ENCODE measurements at regions not wholly inside any gene's neighbourhood (a gene's known extent, or its start where the extent isn't known, plus 50 kb on each side); places are given as distances from the start of the nearest gene placed in this dataset.

DNA sequence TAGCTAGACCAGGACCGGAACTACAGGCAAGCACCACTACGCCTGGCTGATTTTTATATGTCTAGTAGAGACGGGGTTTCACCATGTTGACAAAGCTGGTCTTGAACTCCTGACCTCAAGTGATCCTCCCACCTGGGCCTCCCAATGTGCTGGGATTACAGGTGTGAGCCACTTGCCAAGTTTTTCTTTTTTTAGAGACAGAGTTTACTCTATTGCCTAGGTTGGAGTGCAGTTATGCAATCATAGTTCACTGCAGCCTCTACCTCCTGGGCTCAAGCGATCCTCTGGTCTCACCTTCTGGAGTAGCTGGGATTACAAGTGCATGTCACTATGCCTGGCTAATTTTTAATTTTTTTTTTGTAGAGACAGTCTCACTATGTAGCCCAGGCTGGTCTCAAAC lies 201.5 kb upstream of the TBX3 start:
- H3K27me3 ChIP-seq (ENCODE audit: insufficient read depth, low read depth, low read length) = no peaks in the 10 kb centered on the region
- H3K27ac ChIP-seq (ENCODE audit: low read length) = no peak overlapping the region
- H3K9me3 ChIP-seq (ENCODE audit: low read length) = no peaks in the 10 kb centered on the region
- no peaks in the 10 kb centered on the region for H4K20me1 ChIP-seq (ENCODE audit: insufficient read depth)
- H3K4me3 ChIP-seq (ENCODE audit: low read length) = no peak overlapping the region
- H2AFZ ChIP-seq (ENCODE audit: low read depth, low read length) = no peak overlapping the region
- no peaks in the 10 kb centered on the region for H3K9me2 ChIP-seq (ENCODE audit: insufficient read depth, low read length)
- no peak for TF ChIP-seq MXI1 (conservative IDR thresholded peaks at IDR 0.05; ENCODE audit: poor library complexity, severe bottlenecking)
- TF ChIP-seq, protein P1, sequence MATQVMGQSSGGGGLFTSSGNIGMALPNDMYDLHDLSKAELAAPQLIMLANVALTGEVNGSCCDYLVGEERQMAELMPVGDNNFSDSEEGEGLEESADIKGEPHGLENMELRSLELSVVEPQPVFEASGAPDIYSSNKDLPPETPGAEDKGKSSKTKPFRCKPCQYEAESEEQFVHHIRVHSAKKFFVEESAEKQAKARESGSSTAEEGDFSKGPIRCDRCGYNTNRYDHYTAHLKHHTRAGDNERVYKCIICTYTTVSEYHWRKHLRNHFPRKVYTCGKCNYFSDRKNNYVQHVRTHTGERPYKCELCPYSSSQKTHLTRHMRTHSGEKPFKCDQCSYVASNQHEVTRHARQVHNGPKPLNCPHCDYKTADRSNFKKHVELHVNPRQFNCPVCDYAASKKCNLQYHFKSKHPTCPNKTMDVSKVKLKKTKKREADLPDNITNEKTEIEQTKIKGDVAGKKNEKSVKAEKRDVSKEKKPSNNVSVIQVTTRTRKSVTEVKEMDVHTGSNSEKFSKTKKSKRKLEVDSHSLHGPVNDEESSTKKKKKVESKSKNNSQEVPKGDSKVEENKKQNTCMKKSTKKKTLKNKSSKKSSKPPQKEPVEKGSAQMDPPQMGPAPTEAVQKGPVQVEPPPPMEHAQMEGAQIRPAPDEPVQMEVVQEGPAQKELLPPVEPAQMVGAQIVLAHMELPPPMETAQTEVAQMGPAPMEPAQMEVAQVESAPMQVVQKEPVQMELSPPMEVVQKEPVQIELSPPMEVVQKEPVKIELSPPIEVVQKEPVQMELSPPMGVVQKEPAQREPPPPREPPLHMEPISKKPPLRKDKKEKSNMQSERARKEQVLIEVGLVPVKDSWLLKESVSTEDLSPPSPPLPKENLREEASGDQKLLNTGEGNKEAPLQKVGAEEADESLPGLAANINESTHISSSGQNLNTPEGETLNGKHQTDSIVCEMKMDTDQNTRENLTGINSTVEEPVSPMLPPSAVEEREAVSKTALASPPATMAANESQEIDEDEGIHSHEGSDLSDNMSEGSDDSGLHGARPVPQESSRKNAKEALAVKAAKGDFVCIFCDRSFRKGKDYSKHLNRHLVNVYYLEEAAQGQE (IDR thresholded peaks at IDR 0.05; ENCODE audit: borderline replicate concordance) = no peak
- no peak for TF ChIP-seq TAF1 (IDR thresholded peaks at IDR 0.05; ENCODE audit: low read depth)
- no peak for TF ChIP-seq POLR2AphosphoS5 (IDR thresholded peaks at IDR 0.05)
- no peak for TF ChIP-seq SMC3 (conservative IDR thresholded peaks at IDR 0.05; ENCODE audit: poor library complexity)
- TF ChIP-seq, protein P2, sequence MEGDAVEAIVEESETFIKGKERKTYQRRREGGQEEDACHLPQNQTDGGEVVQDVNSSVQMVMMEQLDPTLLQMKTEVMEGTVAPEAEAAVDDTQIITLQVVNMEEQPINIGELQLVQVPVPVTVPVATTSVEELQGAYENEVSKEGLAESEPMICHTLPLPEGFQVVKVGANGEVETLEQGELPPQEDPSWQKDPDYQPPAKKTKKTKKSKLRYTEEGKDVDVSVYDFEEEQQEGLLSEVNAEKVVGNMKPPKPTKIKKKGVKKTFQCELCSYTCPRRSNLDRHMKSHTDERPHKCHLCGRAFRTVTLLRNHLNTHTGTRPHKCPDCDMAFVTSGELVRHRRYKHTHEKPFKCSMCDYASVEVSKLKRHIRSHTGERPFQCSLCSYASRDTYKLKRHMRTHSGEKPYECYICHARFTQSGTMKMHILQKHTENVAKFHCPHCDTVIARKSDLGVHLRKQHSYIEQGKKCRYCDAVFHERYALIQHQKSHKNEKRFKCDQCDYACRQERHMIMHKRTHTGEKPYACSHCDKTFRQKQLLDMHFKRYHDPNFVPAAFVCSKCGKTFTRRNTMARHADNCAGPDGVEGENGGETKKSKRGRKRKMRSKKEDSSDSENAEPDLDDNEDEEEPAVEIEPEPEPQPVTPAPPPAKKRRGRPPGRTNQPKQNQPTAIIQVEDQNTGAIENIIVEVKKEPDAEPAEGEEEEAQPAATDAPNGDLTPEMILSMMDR (IDR thresholded peaks at IDR 0.05; ENCODE audit: poor library complexity, severe bottlenecking) = no peak
- TF ChIP-seq EP300 (conservative IDR thresholded peaks at IDR 0.05; ENCODE audit: poor library complexity, severe bottlenecking) = no peak
- no peak for TF ChIP-seq EZH2 (IDR thresholded peaks at IDR 0.05; ENCODE audit: borderline replicate concordance, insufficient read depth, low read length, poor library complexity, severe bottlenecking)
- no peak for TF ChIP-seq RAD21 (conservative IDR thresholded peaks at IDR 0.05)
- H3F3A ChIP-seq (ENCODE audit: insufficient read depth, low read length, poor library complexity, severe bottlenecking) = no peaks in the 10 kb centered on the region
- no peaks in the 10 kb centered on the region for H3K79me2 ChIP-seq (replicated peaks; ENCODE audit: insufficient read depth, low read length)
- H3K4me2 ChIP-seq (ENCODE audit: low read length) = no peak overlapping the region
- H3K9ac ChIP-seq (ENCODE audit: low read length) = no peak overlapping the region
- H3K36me3 ChIP-seq (ENCODE audit: insufficient read depth, low read length) = no peaks in the 10 kb centered on the region

DNA sequence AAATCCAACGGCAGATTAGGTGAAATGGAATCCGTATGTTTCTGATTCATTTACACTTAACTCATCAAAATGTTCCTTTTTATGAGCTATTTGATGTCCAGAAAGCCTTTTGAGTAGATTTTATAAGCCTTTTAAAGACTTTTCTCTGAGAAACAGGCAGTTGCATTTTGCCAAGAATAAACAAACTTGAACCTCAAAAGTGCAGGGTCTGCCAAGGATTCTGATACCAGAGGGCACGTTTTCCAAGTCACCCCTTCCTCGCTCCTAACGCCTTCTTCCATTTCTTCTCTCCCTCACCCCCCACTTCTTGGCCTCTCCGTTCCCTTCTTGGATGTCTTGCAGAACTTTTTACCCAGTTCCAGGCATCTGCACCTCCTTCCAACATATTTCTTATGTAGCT lies 200.6 kb upstream of the TBX3 start:
- no peaks in the 10 kb centered on the region for H3K9me2 ChIP-seq (ENCODE audit: insufficient read depth, low read length)
- H3K79me2 ChIP-seq (replicated peaks; ENCODE audit: insufficient read depth, low read length) = no peaks in the 10 kb centered on the region
- no peaks in the 10 kb centered on the region for H3K27me3 ChIP-seq (ENCODE audit: insufficient read depth, low read depth, low read length)
- H3K9me3 ChIP-seq (ENCODE audit: low read length) = no peaks in the 10 kb centered on the region
- no peak overlapping the region for H3K27ac ChIP-seq (ENCODE audit: low read length)
- H3K9ac ChIP-seq (ENCODE audit: low read length) = no peak overlapping the region
- H3K4me2 ChIP-seq (ENCODE audit: low read length) = no peak overlapping the region
- H3K36me3 ChIP-seq (ENCODE audit: insufficient read depth, low read length) = no peaks in the 10 kb centered on the region
- no peak overlapping the region for H3K4me3 ChIP-seq (ENCODE audit: low read length)
- H3F3A ChIP-seq (ENCODE audit: insufficient read depth, low read length, poor library complexity, severe bottlenecking) = no peaks in the 10 kb centered on the region
- no peaks in the 10 kb centered on the region for H4K20me1 ChIP-seq (ENCODE audit: insufficient read depth)
- TF ChIP-seq RAD21 (conservative IDR thresholded peaks at IDR 0.05) = no peak
- no peak for TF ChIP-seq POLR2AphosphoS5 (IDR thresholded peaks at IDR 0.05)
- no peak for TF ChIP-seq MXI1 (conservative IDR thresholded peaks at IDR 0.05; ENCODE audit: poor library complexity, severe bottlenecking)
- TF ChIP-seq, protein P2 (IDR thresholded peaks at IDR 0.05; ENCODE audit: poor library complexity, severe bottlenecking) = no peak
- H2AFZ ChIP-seq (ENCODE audit: low read depth, low read length) = no peak overlapping the region
